H9 (cell line): ENCODE measurements at regions not wholly inside any gene's neighbourhood (a gene's known extent, or its start where the extent isn't known, plus 50 kb on each side); places are given as distances from the start of the nearest gene placed in this dataset.

Experiments
- DNase-seq: peaks from one replicate; pipeline ENCODE4 v3.0.0-alpha.2; 2017
- H2AFZ ChIP-seq: one replicate; pipeline ENCODE4 v1.6.1; 2013; ENCODE audit warnings: mild to moderate bottlenecking, low read length, control low read depth, moderate library complexity
- H2AK5ac ChIP-seq: 2 replicates; pipeline ENCODE4 v1.6.1; 2013; ENCODE audit warnings: low read length, control low read depth, mixed read lengths; ENCODE audit not compliant: insufficient read length
- H2BK120ac ChIP-seq: one replicate; pipeline ENCODE4 v1.6.1; 2013; ENCODE audit warnings: low read depth, mild to moderate bottlenecking, low read length, control low read depth, inconsistent platforms; ENCODE audit not compliant: poor library complexity, severe bottlenecking
- H2BK12ac ChIP-seq: 2 replicates; pipeline ENCODE4 v1.6.1; 2013; ENCODE audit warnings: low read length, control low read depth, mixed read lengths, low read depth; ENCODE audit not compliant: insufficient read length
- H2BK15ac ChIP-seq: 2 replicates; pipeline ENCODE4 v1.6.1; 2013; ENCODE audit warnings: low read depth, low read length, control low read depth
- H2BK20ac ChIP-seq: one replicate; pipeline ENCODE4 v1.6.1; 2013; ENCODE audit warnings: low read depth, mild to moderate bottlenecking, low read length, control low read depth, inconsistent platforms; ENCODE audit not compliant: poor library complexity, severe bottlenecking
- H2BK5ac ChIP-seq: 2 replicates; pipeline ENCODE4 v1.6.1; 2013; ENCODE audit warnings: low read length, control low read depth, mixed read lengths; ENCODE audit not compliant: insufficient read length
- H3K14ac ChIP-seq: 2 replicates; pipeline ENCODE4 v1.6.1; 2013; ENCODE audit warnings: low read length, control low read depth; ENCODE audit not compliant: insufficient read depth
- H3K18ac ChIP-seq: 2 replicates; pipeline ENCODE4 v1.6.1; 2013; ENCODE audit warnings: low read depth, mild to moderate bottlenecking, mixed read lengths, low read length, control low read depth; ENCODE audit not compliant: insufficient read length
- H3K23ac ChIP-seq: 2 replicates; pipeline ENCODE4 v1.6.1; 2013; ENCODE audit warnings: low read length, control low read depth, mixed read lengths, low read depth; ENCODE audit not compliant: insufficient read length
- H3K23me2 ChIP-seq: 2 replicates; pipeline ENCODE4 v1.6.1; 2013; ENCODE audit warnings: low read depth, mild to moderate bottlenecking, mixed read lengths, low read length, control low read depth; ENCODE audit not compliant: insufficient read length, poor library complexity, severe bottlenecking
- H3K27ac ChIP-seq: 2 replicates; pipeline ENCODE4 v1.5.1; 2013; ENCODE audit warnings: low read length, control low read depth, mixed read lengths, low read depth; ENCODE audit not compliant: insufficient read length
- H3K27me3 ChIP-seq: 2 replicates; pipeline ENCODE4 v1.6.1; 2013; ENCODE audit warnings: low read length, control low read depth, inconsistent platforms; ENCODE audit not compliant: insufficient read depth
- H3K4ac ChIP-seq: 2 replicates; pipeline ENCODE4 v1.6.1; 2013; ENCODE audit warnings: low read depth, mild to moderate bottlenecking, control low read depth, inconsistent platforms, low read length, moderate library complexity
- H3K4me1 ChIP-seq: 2 replicates; pipeline ENCODE4 v1.6.1; 2013; ENCODE audit warnings: low read length, control low read depth, inconsistent platforms; ENCODE audit not compliant: insufficient read depth
- H3K4me2 ChIP-seq: 2 replicates; pipeline ENCODE4 v1.6.1; 2013; ENCODE audit warnings: low read length, control low read depth, mixed read lengths; ENCODE audit not compliant: insufficient read length, insufficient read depth
- H3K56ac ChIP-seq: 2 replicates; pipeline ENCODE4 v1.6.1; 2013; ENCODE audit warnings: low read depth, mild to moderate bottlenecking, mixed read lengths, low read length, control low read depth; ENCODE audit not compliant: insufficient read length
- H3K79me1 ChIP-seq: 2 replicates; pipeline ENCODE4 v1.6.1; 2013; ENCODE audit warnings: low read depth, mild to moderate bottlenecking, moderate library complexity, low read length, control low read depth, inconsistent platforms; ENCODE audit not compliant: insufficient read depth, poor library complexity, severe bottlenecking
- H3K79me2 ChIP-seq: 2 replicates; pipeline ENCODE4 v1.6.1; 2013; ENCODE audit warnings: low read length, control low read depth, inconsistent platforms; ENCODE audit not compliant: insufficient read depth
- H3K9ac ChIP-seq: 2 replicates; pipeline ENCODE4 v1.6.1; 2013; ENCODE audit warnings: low read length, control low read depth, mixed read lengths; ENCODE audit not compliant: insufficient read length; ENCODE audit errors: extremely low read depth
- H3K9me3 ChIP-seq: one replicate; pipeline ENCODE4 v1.6.1; 2013; ENCODE audit warnings: low read depth, low read length, inconsistent platforms; ENCODE audit not compliant: control insufficient read depth
- H3T11ph ChIP-seq: one replicate; pipeline ENCODE4 v1.6.1; 2013; ENCODE audit warnings: mild to moderate bottlenecking, low read length, control low read depth, inconsistent platforms
- H4K20me1 ChIP-seq: one replicate; pipeline ENCODE4 v1.6.1; 2013; ENCODE audit not compliant: control insufficient read depth, insufficient read length, insufficient read depth
- H4K5ac ChIP-seq: 2 replicates; pipeline ENCODE4 v1.6.1; 2013; ENCODE audit warnings: low read depth, mild to moderate bottlenecking, mixed read lengths, low read length, control low read depth; ENCODE audit not compliant: insufficient read length
- H4K8ac ChIP-seq: replicated peaks from 2 replicates; pipeline ENCODE4 v1.6.1; 2013; ENCODE audit warnings: low read length, control low read depth, mixed read lengths, low read depth; ENCODE audit not compliant: insufficient read length
- H4K91ac ChIP-seq: 2 replicates; pipeline ENCODE4 v1.6.1; 2013; ENCODE audit warnings: low read depth, mild to moderate bottlenecking, moderate library complexity, mixed read lengths, low read length, control low read depth; ENCODE audit not compliant: insufficient read length
- H3K27ac Mint-ChIP-seq, 3 experiments: 2 replicates in 2 of 3; 3 replicates in 1 of 3; pipeline ENCODE4 v1.8.0; 2020 to 2021; ENCODE audit warnings: mixed read lengths in 3 of 3, mild to moderate bottlenecking in 1 of 3, moderate library complexity in 1 of 3
- H3K27me3 Mint-ChIP-seq: 2 replicates; pipeline ENCODE4 v1.8.0; 2021; ENCODE audit warnings: low read depth, mild to moderate bottlenecking, moderate library complexity, mixed read lengths
- H3K36me3 Mint-ChIP-seq, 3 experiments: 2 replicates in 2 of 3; 3 replicates in 1 of 3; pipeline ENCODE4 v1.8.0; 2020 to 2021; ENCODE audit warnings: low read depth in 3 of 3, mixed read lengths in 3 of 3; ENCODE audit not compliant: insufficient read depth in 1 of 3
- H3K4me1 Mint-ChIP-seq, 2 experiments: 2 replicates each; pipeline ENCODE4 v1.8.0; 2020; ENCODE audit warnings: mixed read lengths in 2 of 2
- H3K4me3 Mint-ChIP-seq, 2 experiments: 2 replicates in 1 of 2; 3 replicates in 1 of 2; pipeline ENCODE4 v1.8.0; 2020 to 2021; ENCODE audit warnings: mild to moderate bottlenecking in 2 of 2, mixed read lengths in 2 of 2, moderate library complexity in 1 of 2
- H3K9me3 Mint-ChIP-seq, 2 experiments: 2 replicates in 1 of 2; 3 replicates in 1 of 2; pipeline ENCODE4 v1.8.0; 2020; ENCODE audit warnings: mild to moderate bottlenecking in 2 of 2, mixed read lengths in 2 of 2, moderate library complexity in 1 of 2
- CTCF ChIP-seq: fragments of 200-600 bp; sonication (generic); conservative IDR thresholded peaks from 3 replicates; pipeline ENCODE4 v1.8.0; 2021; ENCODE audit warnings: antibody characterized with exemption, mild to moderate bottlenecking
- WGBS: extraction: QIAGEN DNeasy Blood & Tissue Kit; methylation state at CpG from one replicate; pipeline ENCODE4 v1.1.7; 2013; ENCODE audit warnings: missing lambda C conversion rate, low lambda C conversion rate, mixed read lengths; ENCODE audit not compliant: insufficient read length; ENCODE audit errors: extremely low coverage; 5-methylcytosine and 5-hydroxymethylcytosine counted together

- no peak overlapping the region for H3K27ac Mint-ChIP-seq
- H4K8ac ChIP-seq = no peak overlapping the region
- H3K27me3 ChIP-seq = no peaks in the 10 kb centered on the region
- H3K4me3 Mint-ChIP-seq = no peak overlapping the region
- no peak overlapping the region for H3K14ac ChIP-seq
- H3K4me2 ChIP-seq = no peak overlapping the region
- H4K91ac ChIP-seq = no peak overlapping the region
- H2BK5ac ChIP-seq = no peak overlapping the region
- no peak overlapping the region for H3K18ac ChIP-seq
- no peak overlapping the region for H2BK120ac ChIP-seq
- peaks cover 6 to 17% (median 7%) of the 10 kb centered on the region in 3 experiments for H3K36me3 Mint-ChIP-seq
- no peak for TF ChIP-seq CTCF
- peaks cover 8 to 13% of the 10 kb centered on the region in 2 experiments for H3K9me3 Mint-ChIP-seq
- no peak overlapping the region for H3K27ac ChIP-seq
- no peak overlapping the region for H2BK20ac ChIP-seq
- no peak overlapping the region for H3K56ac ChIP-seq
- H3K4me1 ChIP-seq = no peaks in the 10 kb centered on the region
- no peak overlapping the region for H2AFZ ChIP-seq
- H2BK12ac ChIP-seq = no peak overlapping the region
- H3K79me1 ChIP-seq = no peaks in the 10 kb centered on the region
- peaks cover 37 to 45% of the 10 kb centered on the region in 2 experiments for H3K4me1 Mint-ChIP-seq
- H3K23ac ChIP-seq = no peak overlapping the region
- no peak overlapping the region for H2BK15ac ChIP-seq
- H3K4ac ChIP-seq = no peak overlapping the region
- H3K9ac ChIP-seq = no peak overlapping the region
- no CpG with 5 or more reads among the region's 5 CpGs for WGBS
- H2AK5ac ChIP-seq = no peak overlapping the region
- peaks cover 11% of the 10 kb centered on the region for H3K27me3 Mint-ChIP-seq
- no peak overlapping the region for H3T11ph ChIP-seq
- H4K5ac ChIP-seq = no peak overlapping the region
- no peak for DNase-seq
- no peaks in the 10 kb centered on the region for H3K9me3 ChIP-seq
- no peaks in the 10 kb centered on the region for H4K20me1 ChIP-seq
- H3K79me2 ChIP-seq = no peaks in the 10 kb centered on the region
- H3K23me2 ChIP-seq = no peaks in the 10 kb centered on the region
Measured at GRCh38 chr20:48366230-48366629, 461.6 kb downstream of the PREX1 start.
